HG02610 (cell line): ENCODE measurements at regions not wholly inside any gene's neighbourhood (a gene's known extent, or its start where the extent isn't known, plus 50 kb on each side); places are given as distances from the start of the nearest gene placed in this dataset.
"Not testable (repeated sequence)": the region's sequence is repeated elsewhere in the genome, so short reads cannot be mapped to it uniquely, and the experiment has no call there.

Experiments
- ATAC-seq: cut with Tn5 transposase; IDR thresholded peaks from one replicate; pipeline ENCODE4 v1.9.1; 2021; ENCODE audit warnings: mild to moderate bottlenecking, moderate library complexity; ENCODE audit not compliant: unreplicated experiment

GRCh38 chr3:87435926-87436620 lies 159.7 kb upstream of the POU1F1 start:
- ATAC-seq, result no peak

- not testable (repeated sequence) for ATAC-seq
These were observed 157.1 kb upstream of the POU1F1 start for GRCh38 chr3:87433445-87433844.

GRCh38 chr3:87426918-87427317 lies 150.5 kb upstream of the POU1F1 start:
- no peak for ATAC-seq

GRCh38 chr3:87425056-87425455 lies 148.7 kb upstream of the POU1F1 start:
- ATAC-seq, result no peak

GRCh38 chr3:87423336-87423735 lies 147.0 kb upstream of the POU1F1 start:
- ATAC-seq, result no peak

- no peak for ATAC-seq
These were observed 145.9 kb upstream of the POU1F1 start for GRCh38 chr3:87422333-87422732.

GRCh38 chr3:87420171-87420570 lies 143.8 kb upstream of the POU1F1 start:
- ATAC-seq, result no peak

- no peak for ATAC-seq
These were observed 137.9 kb upstream of the POU1F1 start for GRCh38 chr3:87414271-87414670.

- ATAC-seq, result no peak
These were observed 137.4 kb upstream of the POU1F1 start for GRCh38 chr3:87413814-87414213.

GRCh38 chr3:87410110-87410509 lies 133.7 kb upstream of the POU1F1 start:
- ATAC-seq, result no peak

GRCh38 chr3:87398168-87398801 lies 121.9 kb upstream of the POU1F1 start:
- ATAC-seq, result no peak

GRCh38 chr3:87397211-87397610 lies 120.8 kb upstream of the POU1F1 start:
- ATAC-seq, result no peak

- no peak for ATAC-seq
These were observed 114.4 kb upstream of the POU1F1 start for GRCh38 chr3:87390821-87391220.

- no peak for ATAC-seq
These were observed 114.0 kb upstream of the POU1F1 start for GRCh38 chr3:87390353-87390752.

- no peak for ATAC-seq
These were observed 98.9 kb upstream of the POU1F1 start for GRCh38 chr3:87375231-87375682.

- ATAC-seq, result no peak
These were observed 93.6 kb upstream of the POU1F1 start for GRCh38 chr3:87370007-87370406.

- ATAC-seq, result no peak
These were observed 91.4 kb upstream of the POU1F1 start for GRCh38 chr3:87367736-87368135.

- no peak for ATAC-seq
These were observed 87.3 kb upstream of the POU1F1 start for GRCh38 chr3:87363721-87364120.

GRCh38 chr3:87361956-87362355 lies 85.6 kb upstream of the POU1F1 start:
- ATAC-seq, result no peak

GRCh38 chr3:87361271-87361670 lies 84.9 kb upstream of the POU1F1 start:
- no peak for ATAC-seq

- ATAC-seq, result no peak
These were observed 83.4 kb upstream of the POU1F1 start for GRCh38 chr3:87359826-87360225.

GRCh38 chr3:87359025-87359424 lies 82.6 kb upstream of the POU1F1 start:
- ATAC-seq, result no peak

- ATAC-seq, result no peak
These were observed 81.7 kb upstream of the POU1F1 start for GRCh38 chr3:87358066-87358465.
